Vagina (tissue), 2 donors: ENCODE measurements at regions not wholly inside any gene's neighbourhood (a gene's known extent, or its start where the extent isn't known, plus 50 kb on each side); places are given as distances from the start of the nearest gene placed in this dataset.

Experiments used
- CTCF ChIP-seq, 3 experiments: fragments of 450-650 bp in 2 of 3; fragments of 200-600 bp in 1 of 3; sonication (generic) in 1 of 3; IDR thresholded peaks; one replicate each; pipeline ENCODE4 v1.5.1; 2017 to 2019; ENCODE audit warnings: antibody characterized with exemption in 3 of 3, mild to moderate bottlenecking in 2 of 3, moderate library complexity in 2 of 3
- POLR2A ChIP-seq, 2 donors: fragments of 450-650 bp; IDR thresholded peaks; one replicate each; pipeline ENCODE4 v1.6.1; 2017; ENCODE audit warnings: antibody characterized with exemption in 2 of 2, mild to moderate bottlenecking in 2 of 2, moderate library complexity in 2 of 2
- POLR2AphosphoS5 ChIP-seq, 2 donors: sonication (generic); formaldehyde crosslinking; IDR thresholded peaks; one replicate each; pipeline ENCODE4 v1.9.0; 2017; ENCODE audit warnings: antibody characterized with exemption in 2 of 2, mild to moderate bottlenecking in 2 of 2, low read depth in 1 of 2; ENCODE audit not compliant: insufficient read depth in 1 of 2

GRCh38 chr16:60031740-60032139 is 1297.6 kb upstream of the GOT2 start:
- TF ChIP-seq CTCF (IDR thresholded peaks at IDR 0.05) (no peak), POLR2A (IDR thresholded peaks at IDR 0.05) (no peak), POLR2AphosphoS5 (IDR thresholded peaks at IDR 0.05; ENCODE audit: insufficient read depth in 1 of 2, low read depth in 1 of 2) (no peak)
